Activated T-cell treated with anti-CD3 and anti-CD28 coated beads, Interleukin-2, amount 50 U/mL, for 72 hours (primary cell): ENCODE measurements at regions not wholly inside any gene's neighbourhood (a gene's known extent, or its start where the extent isn't known, plus 50 kb on each side); places are given as distances from the start of the nearest gene placed in this dataset.

Source experiments
- ATAC-seq, 2 donors: fragments of 150-1000 bp; cut with Tn5 transposase; replicated peaks in 1 of 2; 2 replicates each; pipeline ENCODE4 v1.10.0; 2021; ENCODE audit warnings: moderate library complexity in 2 of 2, mild to moderate bottlenecking in 1 of 2
- DNase-seq, 2 donors: peaks; one replicate each; pipeline ENCODE4 v3.0.0; 2021 to 2022; ENCODE audit warnings: mixed read lengths in 1 of 2
- H3K27ac Mint-ChIP-seq: one replicate; pipeline ENCODE4 v1.8.0; 2022; ENCODE audit warnings: mild to moderate bottlenecking, moderate library complexity, mixed read lengths
- H3K27me3 Mint-ChIP-seq: one replicate; pipeline ENCODE4 v1.8.0; 2022; ENCODE audit warnings: low read depth, mixed read lengths
- H3K36me3 Mint-ChIP-seq, 2 donors: one replicate each; pipeline ENCODE4 v1.8.0; 2022; ENCODE audit warnings: mixed read lengths in 2 of 2, mild to moderate bottlenecking in 1 of 2; ENCODE audit not compliant: insufficient read depth in 2 of 2
- H3K4me1 Mint-ChIP-seq: one replicate; pipeline ENCODE4 v1.8.0; 2022; ENCODE audit warnings: low read depth, mixed read lengths
- H3K4me3 Mint-ChIP-seq, 2 donors: one replicate each; pipeline ENCODE4 v1.8.0; 2022; ENCODE audit warnings: mild to moderate bottlenecking in 2 of 2, mixed read lengths in 2 of 2, moderate library complexity in 2 of 2
- H3K9me3 Mint-ChIP-seq, 2 donors: one replicate each; pipeline ENCODE4 v1.8.0; 2022; ENCODE audit warnings: mixed read lengths in 2 of 2

- Mint-ChIP-seq H3K27me3 (no peaks in the 10 kb centered on the region), H3K4me3 (no peak overlapping the region), H3K4me1 (no peaks in the 10 kb centered on the region), H3K9me3 (peaks cover 0 to 6% of the 10 kb centered on the region in 2 donors), H3K27ac (no peak overlapping the region), H3K36me3 (no peaks in the 10 kb centered on the region)
- ATAC-seq (no peak), DNase-seq (no peak)
These were observed 275.6 kb downstream of the TENT5A start for GRCh38 chr6:81476881-81477280.

DNA sequence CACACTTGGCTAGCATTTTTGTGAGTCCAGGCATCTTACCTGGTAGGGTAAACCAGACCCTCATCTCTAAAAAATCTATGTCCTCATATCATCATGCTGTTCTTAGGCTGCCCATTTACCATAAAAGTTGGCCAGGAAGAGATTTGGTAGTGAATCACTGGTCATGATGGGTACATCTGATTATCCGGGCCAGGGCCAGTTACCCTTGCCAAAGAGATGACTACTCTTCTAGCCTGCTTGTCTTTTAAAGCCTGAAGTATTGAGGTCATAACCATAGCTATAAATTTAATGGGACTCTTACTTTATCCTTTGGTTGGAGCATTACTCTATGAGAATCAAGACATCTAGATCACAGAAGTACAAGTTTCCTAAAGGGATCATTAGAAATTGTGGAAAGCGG lies 276.8 kb downstream of the TENT5A start:
- Mint-ChIP-seq H3K27me3 (no peaks in the 10 kb centered on the region), H3K9me3 (peaks cover 0 to 6% of the 10 kb centered on the region in 2 donors), H3K27ac (no peak overlapping the region), H3K4me1 (no peaks in the 10 kb centered on the region), H3K4me3 (no peak overlapping the region), H3K36me3 (no peaks in the 10 kb centered on the region)
- ATAC-seq (no peak), DNase-seq (no peak)

DNA sequence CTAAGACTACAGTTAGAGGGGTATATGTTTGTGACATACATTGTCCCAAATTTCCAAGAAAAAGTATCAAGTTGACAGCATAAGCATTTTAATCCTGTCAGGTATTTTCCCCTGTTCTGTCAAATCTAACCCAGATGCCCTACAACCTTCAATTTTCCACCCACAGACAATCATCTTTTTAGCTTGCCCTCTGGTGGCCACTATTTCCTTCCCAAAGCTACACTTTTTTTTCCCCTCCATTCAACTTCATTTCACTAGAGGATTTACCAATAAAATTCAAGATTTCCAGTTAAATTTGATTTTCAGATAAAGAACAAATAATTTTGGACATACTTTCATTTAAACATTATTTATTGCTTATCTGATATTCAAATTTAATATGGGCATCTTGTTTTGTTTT lies 286.6 kb downstream of the TENT5A start:
- Mint-ChIP-seq H3K27me3 (no peaks in the 10 kb centered on the region), H3K4me3 (no peak overlapping the region), H3K36me3 (no peaks in the 10 kb centered on the region), H3K27ac (no peak overlapping the region), H3K4me1 (no peaks in the 10 kb centered on the region), H3K9me3 (peaks cover 4 to 9% of the 10 kb centered on the region in 2 donors)
- DNase-seq (no peak), ATAC-seq (no peak)

DNA sequence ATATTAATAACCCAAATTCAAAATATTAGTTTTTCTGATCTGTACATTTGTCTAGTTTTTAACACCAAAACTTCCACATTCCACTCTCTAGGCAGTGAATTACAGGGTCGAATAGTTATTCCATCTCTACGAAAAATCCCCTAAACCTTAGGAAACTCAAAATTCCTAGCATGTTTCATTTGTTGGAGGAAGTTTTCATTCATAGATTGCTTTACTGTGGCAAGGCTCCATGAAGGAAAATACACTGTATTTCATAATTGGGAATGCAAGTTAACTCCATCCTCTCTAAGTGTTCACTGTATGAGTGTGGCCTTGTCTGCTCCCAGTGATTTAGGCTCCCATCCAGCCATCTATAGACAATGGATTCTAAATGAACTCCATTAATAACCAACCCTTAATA lies 296.1 kb downstream of the TENT5A start:
- DNase-seq: no peak
- ATAC-seq: no peak
- Mint-ChIP-seq H3K4me3 (no peak overlapping the region), H3K9me3 (peaks cover under 1 to 2% of the 10 kb centered on the region in 2 donors), H3K4me1 (no peaks in the 10 kb centered on the region), H3K36me3 (peaks cover 0 to 2% of the 10 kb centered on the region in 2 donors), H3K27me3 (no peaks in the 10 kb centered on the region), H3K27ac (no peak overlapping the region)

DNA sequence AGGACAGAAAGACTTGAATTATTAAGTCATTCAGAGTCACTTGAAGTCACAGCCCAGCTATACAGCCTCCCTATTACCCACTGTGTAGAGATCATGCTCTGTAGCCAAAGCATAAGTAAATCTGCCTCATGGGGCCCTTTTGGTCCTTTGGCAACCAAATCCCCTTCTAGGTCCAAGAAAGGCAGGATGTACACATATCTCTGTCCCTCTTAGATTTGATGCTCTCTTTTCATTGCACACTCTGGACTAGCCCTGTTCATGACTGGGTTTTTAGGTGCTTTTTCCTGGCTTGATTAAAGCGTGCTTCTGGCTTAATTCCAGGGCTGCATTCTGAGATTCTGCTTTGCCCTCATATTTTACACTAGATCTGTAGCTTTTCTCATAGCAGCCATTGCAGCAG lies 296.8 kb downstream of the TENT5A start:
- Mint-ChIP-seq H3K27ac (no peak overlapping the region), H3K4me1 (no peaks in the 10 kb centered on the region), H3K4me3 (no peak overlapping the region), H3K27me3 (no peaks in the 10 kb centered on the region), H3K36me3 (peaks cover 0 to 2% of the 10 kb centered on the region in 2 donors), H3K9me3 (peaks cover 0 to 2% of the 10 kb centered on the region in 2 donors)
- DNase-seq (no peak), ATAC-seq (no peak)

- H3K9me3 Mint-ChIP-seq: peaks cover 0 to 2% of the 10 kb centered on the region in 2 donors
- no peak overlapping the region for H3K4me3 Mint-ChIP-seq
- H3K4me1 Mint-ChIP-seq: no peaks in the 10 kb centered on the region
- peak; percentile 99 to 100 for ATAC-seq
- no peak overlapping the region for H3K27ac Mint-ChIP-seq
- no peaks in the 10 kb centered on the region for H3K36me3 Mint-ChIP-seq
- DNase-seq: peak; percentile 16 to 20
- no peaks in the 10 kb centered on the region for H3K27me3 Mint-ChIP-seq
These were observed 300.7 kb downstream of the TENT5A start for GRCh38 chr6:81451787-81452186.

DNA sequence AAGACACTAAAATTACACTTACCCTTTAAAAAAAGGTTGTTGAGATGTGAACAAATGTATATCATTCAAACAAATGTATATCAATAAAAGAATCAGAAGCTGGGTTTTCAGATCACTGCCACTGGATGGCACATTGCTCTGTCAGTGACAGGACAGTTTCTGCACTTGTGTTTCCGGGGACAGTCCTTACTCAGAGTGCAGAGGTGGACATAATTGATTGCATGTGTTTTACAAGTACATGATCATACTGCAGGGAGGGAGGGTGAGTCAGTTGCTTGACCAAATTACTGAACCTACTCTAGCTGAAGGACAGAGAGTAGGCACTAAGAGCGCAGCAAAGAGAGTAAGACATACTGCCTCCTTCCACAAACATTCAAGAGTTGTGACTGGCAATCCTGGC lies 302.3 kb downstream of the TENT5A start:
- Mint-ChIP-seq H3K4me1 (no peaks in the 10 kb centered on the region), H3K4me3 (no peak overlapping the region), H3K27ac (no peak overlapping the region), H3K36me3 (no peaks in the 10 kb centered on the region), H3K27me3 (no peaks in the 10 kb centered on the region), H3K9me3 (no peaks in the 10 kb centered on the region)
- DNase-seq (no peak), ATAC-seq (no peak)

GRCh38 chr6:81446509-81446908 lies 306.0 kb downstream of the TENT5A start:
- H3K4me3 Mint-ChIP-seq: no peak overlapping the region
- no peak for ATAC-seq

DNA sequence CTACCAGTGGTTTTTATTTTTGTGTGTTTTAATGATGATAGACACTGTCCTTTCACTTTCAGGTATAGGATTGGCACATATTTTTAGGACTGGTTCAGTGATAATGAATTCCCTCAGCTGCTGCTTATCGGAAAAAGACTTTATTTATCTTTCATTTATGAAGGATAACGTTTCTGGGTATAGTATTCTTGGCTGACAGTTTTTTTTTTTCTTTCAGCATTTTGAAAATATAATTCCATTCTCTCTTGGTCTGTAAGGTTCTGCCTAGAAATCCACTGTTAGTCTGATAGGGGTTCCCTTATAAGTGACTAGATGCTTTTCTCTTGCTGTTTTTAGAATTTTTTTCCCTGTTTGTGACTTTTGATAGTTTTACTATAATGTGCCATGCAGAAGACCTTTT lies 313.1 kb downstream of the TENT5A start:
- ATAC-seq (no peak), DNase-seq (no peak)
- H3K4me1 Mint-ChIP-seq: no peaks in the 10 kb centered on the region
- H3K27ac Mint-ChIP-seq: no peak overlapping the region
- H3K9me3 Mint-ChIP-seq: peaks cover 13% of the 10 kb centered on the region in 2 donors
- no peaks in the 10 kb centered on the region for H3K27me3 Mint-ChIP-seq
- H3K36me3 Mint-ChIP-seq: peaks cover 0 to 5% of the 10 kb centered on the region in 2 donors
- H3K4me3 Mint-ChIP-seq: no peak overlapping the region

More at GRCh38 chr6:81446509-81446908, 306.0 kb downstream of the TENT5A start:
- no peak for DNase-seq
- no peaks in the 10 kb centered on the region for H3K9me3 Mint-ChIP-seq
- no peak overlapping the region for H3K27ac Mint-ChIP-seq
- H3K4me1 Mint-ChIP-seq: no peaks in the 10 kb centered on the region
- no peaks in the 10 kb centered on the region for H3K36me3 Mint-ChIP-seq
- no peaks in the 10 kb centered on the region for H3K27me3 Mint-ChIP-seq

- no peak overlapping the region for H3K4me3 Mint-ChIP-seq
- DNase-seq: no peak
- H3K9me3 Mint-ChIP-seq: peaks cover 13% of the 10 kb centered on the region in 2 donors
- H3K27me3 Mint-ChIP-seq: no peaks in the 10 kb centered on the region
- H3K4me1 Mint-ChIP-seq: no peaks in the 10 kb centered on the region
- ATAC-seq: no peak
- H3K27ac Mint-ChIP-seq: no peak overlapping the region
- H3K36me3 Mint-ChIP-seq: peaks cover 0 to 5% of the 10 kb centered on the region in 2 donors
These were observed 315.5 kb downstream of the TENT5A start for GRCh38 chr6:81436990-81437389.

- Mint-ChIP-seq H3K36me3 (no peaks in the 10 kb centered on the region), H3K27me3 (no peaks in the 10 kb centered on the region), H3K4me1 (no peaks in the 10 kb centered on the region), H3K9me3 (peaks cover 2 to 3% of the 10 kb centered on the region in 2 donors), H3K27ac (no peak overlapping the region), H3K4me3 (no peak overlapping the region)
- no peak for DNase-seq
- ATAC-seq: no peak
These were observed 339.2 kb downstream of the TENT5A start for GRCh38 chr6:81413306-81413705.

DNA sequence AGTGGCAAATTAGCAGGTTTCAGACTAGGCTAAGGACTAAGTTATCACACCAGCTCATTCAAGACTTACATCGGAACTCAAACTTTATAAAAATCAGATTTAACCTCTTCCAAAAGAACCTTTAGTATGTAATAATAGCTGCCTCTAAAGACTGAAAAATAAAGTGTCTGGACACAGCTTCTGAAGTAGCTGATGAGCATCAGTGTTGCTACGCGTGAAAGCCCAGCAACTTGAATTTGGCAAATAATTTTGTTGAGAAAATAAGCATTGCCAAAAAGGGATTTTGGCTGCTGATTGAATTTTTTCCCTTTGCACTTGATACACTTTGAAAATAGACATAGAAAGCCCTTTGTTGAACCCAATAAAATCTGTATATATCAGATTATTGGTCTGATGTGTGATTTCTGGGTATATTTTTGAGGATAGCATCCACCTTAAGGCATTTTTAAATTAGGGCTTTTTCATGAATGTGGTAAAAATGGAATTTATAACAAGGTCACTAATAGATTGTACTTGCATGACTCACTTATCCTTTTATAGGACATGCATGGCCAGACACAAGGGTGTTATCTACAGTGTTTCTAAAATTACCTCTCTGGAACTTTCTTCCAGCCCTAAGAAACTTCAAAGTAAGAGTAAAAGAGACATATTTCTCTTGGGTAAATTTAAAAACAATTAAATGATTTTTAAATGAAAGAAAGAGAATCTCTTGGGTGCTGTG lies 350.4 kb downstream of the TENT5A start:
- H3K27me3 Mint-ChIP-seq: no peaks in the 10 kb centered on the region
- DNase-seq: no peak
- no peak overlapping the region for H3K27ac Mint-ChIP-seq
- H3K4me1 Mint-ChIP-seq: no peaks in the 10 kb centered on the region
- H3K36me3 Mint-ChIP-seq: no peaks in the 10 kb centered on the region
- no peak for ATAC-seq
- H3K9me3 Mint-ChIP-seq: peaks cover 0 to 6% of the 10 kb centered on the region in 2 donors
- no peak overlapping the region for H3K4me3 Mint-ChIP-seq

DNA sequence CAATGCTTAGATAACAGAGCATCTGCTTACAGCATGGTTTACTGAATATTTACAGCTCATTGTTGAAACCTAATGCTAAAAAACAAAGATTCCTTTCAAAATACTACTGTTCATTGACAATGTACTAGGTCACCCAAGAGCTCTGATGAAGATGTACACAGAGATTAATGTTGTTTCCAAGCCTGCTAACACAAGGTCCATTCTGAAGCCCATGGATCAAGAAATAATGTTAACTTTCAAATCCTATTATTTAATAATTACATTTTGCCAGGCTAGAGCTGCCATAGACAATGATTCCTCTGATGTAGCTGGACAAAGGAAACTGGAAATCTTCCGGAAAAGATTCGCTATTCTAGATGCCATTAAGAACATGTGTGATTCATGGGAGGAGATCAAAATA lies 355.6 kb downstream of the TENT5A start:
- H3K4me1 Mint-ChIP-seq: no peaks in the 10 kb centered on the region
- no peak overlapping the region for H3K27ac Mint-ChIP-seq
- no peaks in the 10 kb centered on the region for H3K27me3 Mint-ChIP-seq
- peaks cover 0 to 1% of the 10 kb centered on the region in 2 donors for H3K36me3 Mint-ChIP-seq
- no peak overlapping the region for H3K4me3 Mint-ChIP-seq
- DNase-seq (no peak), ATAC-seq (no peak)
- peaks cover under 1 to 10% of the 10 kb centered on the region in 2 donors for H3K9me3 Mint-ChIP-seq

- Mint-ChIP-seq H3K27ac (no peak overlapping the region), H3K36me3 (peaks cover under 1 to 3% of the 10 kb centered on the region in 2 donors), H3K4me3 (no peak overlapping the region), H3K9me3 (peaks cover 11 to 13% of the 10 kb centered on the region in 2 donors), H3K27me3 (no peaks in the 10 kb centered on the region), H3K4me1 (no peaks in the 10 kb centered on the region)
- ATAC-seq: no peak
- DNase-seq: no peak
These were observed 365.3 kb downstream of the TENT5A start for GRCh38 chr6:81387163-81387562.
